Cardiac fibroblast (primary cell): ENCODE measurements at regions not wholly inside any gene's neighbourhood (a gene's known extent, or its start where the extent isn't known, plus 50 kb on each side); places are given as distances from the start of the nearest gene placed in this dataset.

Experiments used
- DNase-seq, 2 donors: peaks; one replicate each; pipeline versions ENCODE4 v3.0.0 to v3.0.0-alpha.2; 2010; ENCODE audit warnings: low read depth in 2 of 2
- H3K4me3 ChIP-seq, 2 donors: replicated peaks in 1 of 2; 1 replicate in 1 of 2; 2 replicates in 1 of 2; pipeline ENCODE4 v1.5.1; 2011; ENCODE audit warnings: low read depth in 2 of 2, low read length in 2 of 2, mild to moderate bottlenecking in 2 of 2, moderate library complexity in 1 of 2
- CTCF ChIP-seq: IDR thresholded peaks from one replicate; pipeline ENCODE4 v1.5.1; 2011; ENCODE audit warnings: low read depth, mild to moderate bottlenecking, low read length, inconsistent platforms

GRCh38 chr20:39103305-39103704, 141.2 kb downstream of the DHX35 start:
- H3K4me3 ChIP-seq: no peak overlapping the region
- no peak for TF ChIP-seq CTCF
- DNase-seq: no peak

GRCh38 chr20:39101895-39102294, 139.8 kb downstream of the DHX35 start:
- no peak overlapping the region for H3K4me3 ChIP-seq
- no peak for DNase-seq
- TF ChIP-seq CTCF: no peak

GRCh38 chr20:39100691-39101090, 138.5 kb downstream of the DHX35 start:
- no peak overlapping the region for H3K4me3 ChIP-seq
- TF ChIP-seq CTCF: no peak
- no peak for DNase-seq

- no peak for TF ChIP-seq CTCF
- no peak overlapping the region for H3K4me3 ChIP-seq
- DNase-seq: no peak
Observed at GRCh38 chr20:39097889-39098288, 135.7 kb downstream of the DHX35 start.

GRCh38 chr20:39095870-39096269, 133.7 kb downstream of the DHX35 start:
- DNase-seq: no peak
- H3K4me3 ChIP-seq: no peak overlapping the region
- no peak for TF ChIP-seq CTCF

- no peak for DNase-seq
- no peak for TF ChIP-seq CTCF
Observed at GRCh38 chr20:39094391-39094790, 132.2 kb downstream of the DHX35 start.

GRCh38 chr20:39092733-39093410, 130.7 kb downstream of the DHX35 start:
- no peak overlapping the region for H3K4me3 ChIP-seq
- no peak for TF ChIP-seq CTCF
- DNase-seq: no peak

More at GRCh38 chr20:39094391-39094790, 132.2 kb downstream of the DHX35 start:
- no peak overlapping the region for H3K4me3 ChIP-seq
